GM12801 (cell line): ENCODE measurements at regions not wholly inside any gene's neighbourhood (a gene's known extent, or its start where the extent isn't known, plus 50 kb on each side); places are given as distances from the start of the nearest gene placed in this dataset.

Experiments
- TF ChIP-seq, protein P1 (sequence below): IDR thresholded peaks from one replicate; pipeline ENCODE4 v1.5.1; 2011; ENCODE audit warnings: control low read depth; ENCODE audit not compliant: insufficient read length; ENCODE audit errors: extremely low read depth

DNA sequence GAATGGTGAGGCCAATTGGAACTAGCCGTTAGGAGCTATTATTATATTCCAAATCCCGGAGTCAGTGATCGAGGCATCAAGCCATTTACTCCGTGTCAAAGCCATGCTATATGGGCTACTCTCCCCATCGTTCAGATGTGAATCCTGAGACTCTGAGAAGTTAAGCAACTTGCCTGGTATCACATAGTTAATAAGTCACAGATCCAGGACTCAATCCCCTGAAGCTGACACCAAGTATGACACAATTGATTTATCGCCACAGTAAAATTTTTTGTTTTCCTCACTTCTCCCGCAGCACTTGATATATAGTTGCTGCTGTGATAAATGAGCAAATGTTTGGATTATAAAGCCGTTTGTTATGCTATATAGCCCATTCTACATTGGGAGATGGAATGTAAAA is 50.8 kb upstream of the TSHZ2 start:
- TF ChIP-seq, protein P1, sequence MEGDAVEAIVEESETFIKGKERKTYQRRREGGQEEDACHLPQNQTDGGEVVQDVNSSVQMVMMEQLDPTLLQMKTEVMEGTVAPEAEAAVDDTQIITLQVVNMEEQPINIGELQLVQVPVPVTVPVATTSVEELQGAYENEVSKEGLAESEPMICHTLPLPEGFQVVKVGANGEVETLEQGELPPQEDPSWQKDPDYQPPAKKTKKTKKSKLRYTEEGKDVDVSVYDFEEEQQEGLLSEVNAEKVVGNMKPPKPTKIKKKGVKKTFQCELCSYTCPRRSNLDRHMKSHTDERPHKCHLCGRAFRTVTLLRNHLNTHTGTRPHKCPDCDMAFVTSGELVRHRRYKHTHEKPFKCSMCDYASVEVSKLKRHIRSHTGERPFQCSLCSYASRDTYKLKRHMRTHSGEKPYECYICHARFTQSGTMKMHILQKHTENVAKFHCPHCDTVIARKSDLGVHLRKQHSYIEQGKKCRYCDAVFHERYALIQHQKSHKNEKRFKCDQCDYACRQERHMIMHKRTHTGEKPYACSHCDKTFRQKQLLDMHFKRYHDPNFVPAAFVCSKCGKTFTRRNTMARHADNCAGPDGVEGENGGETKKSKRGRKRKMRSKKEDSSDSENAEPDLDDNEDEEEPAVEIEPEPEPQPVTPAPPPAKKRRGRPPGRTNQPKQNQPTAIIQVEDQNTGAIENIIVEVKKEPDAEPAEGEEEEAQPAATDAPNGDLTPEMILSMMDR = no peak

DNA sequence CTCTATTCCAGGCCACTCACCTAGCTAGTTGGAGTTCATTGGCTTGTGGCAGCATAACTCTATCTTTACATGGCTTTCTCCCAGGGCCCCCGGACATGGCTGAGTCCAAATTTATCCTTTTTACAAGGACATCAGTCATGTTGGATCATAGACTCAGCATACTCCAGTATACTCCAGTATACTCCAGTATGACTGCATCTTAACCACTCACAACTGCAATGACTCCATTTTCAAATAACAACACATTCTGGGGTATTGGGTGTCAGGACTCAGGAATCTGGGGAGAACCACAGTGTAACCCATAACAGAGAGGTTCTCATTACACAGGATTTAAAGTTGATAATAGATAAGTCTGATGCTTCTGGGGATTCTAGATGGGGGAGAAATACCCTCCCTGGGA is 53.8 kb upstream of the TSHZ2 start:
- TF ChIP-seq, protein P1 = no peak

DNA sequence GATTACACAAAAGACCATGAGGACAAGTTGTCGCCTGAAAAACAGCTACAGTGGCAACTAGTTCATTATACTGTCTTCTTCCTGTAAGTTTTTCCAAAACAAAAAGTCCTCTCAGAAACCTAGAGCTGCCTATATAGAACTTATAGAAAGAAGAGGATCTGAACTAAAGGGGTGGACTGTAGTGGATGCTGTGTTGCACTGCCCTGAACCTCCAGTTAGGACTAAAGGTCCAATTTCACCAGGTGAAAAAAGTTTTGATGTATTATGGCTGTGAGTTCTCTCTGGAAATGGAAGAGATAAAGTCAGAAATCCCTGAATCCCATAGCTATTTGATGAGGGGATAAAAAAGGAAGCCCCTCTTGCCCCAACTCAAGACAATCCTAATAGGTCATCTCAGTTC is 56.6 kb upstream of the TSHZ2 start:
- TF ChIP-seq, protein P1 = no peak

DNA sequence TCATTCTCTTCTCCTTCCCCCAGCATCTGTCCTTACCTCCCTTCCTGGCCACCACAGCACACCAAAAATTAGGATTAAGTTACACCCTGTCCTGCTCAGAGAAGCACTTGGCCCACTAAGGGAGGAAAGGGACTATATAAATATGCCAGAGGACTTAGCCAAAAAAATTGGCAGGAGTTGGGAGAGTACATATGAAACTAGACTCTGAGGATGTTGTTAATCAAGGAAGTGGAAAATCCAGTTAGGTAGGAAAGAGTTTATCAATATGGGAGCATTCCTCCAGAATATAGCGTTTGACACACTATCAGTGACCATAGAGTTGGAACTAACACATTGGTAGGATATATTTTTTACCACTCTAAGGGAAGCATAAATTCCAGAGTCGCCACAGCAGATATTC is 57.3 kb upstream of the TSHZ2 start:
- TF ChIP-seq, protein P1 = no peak

DNA sequence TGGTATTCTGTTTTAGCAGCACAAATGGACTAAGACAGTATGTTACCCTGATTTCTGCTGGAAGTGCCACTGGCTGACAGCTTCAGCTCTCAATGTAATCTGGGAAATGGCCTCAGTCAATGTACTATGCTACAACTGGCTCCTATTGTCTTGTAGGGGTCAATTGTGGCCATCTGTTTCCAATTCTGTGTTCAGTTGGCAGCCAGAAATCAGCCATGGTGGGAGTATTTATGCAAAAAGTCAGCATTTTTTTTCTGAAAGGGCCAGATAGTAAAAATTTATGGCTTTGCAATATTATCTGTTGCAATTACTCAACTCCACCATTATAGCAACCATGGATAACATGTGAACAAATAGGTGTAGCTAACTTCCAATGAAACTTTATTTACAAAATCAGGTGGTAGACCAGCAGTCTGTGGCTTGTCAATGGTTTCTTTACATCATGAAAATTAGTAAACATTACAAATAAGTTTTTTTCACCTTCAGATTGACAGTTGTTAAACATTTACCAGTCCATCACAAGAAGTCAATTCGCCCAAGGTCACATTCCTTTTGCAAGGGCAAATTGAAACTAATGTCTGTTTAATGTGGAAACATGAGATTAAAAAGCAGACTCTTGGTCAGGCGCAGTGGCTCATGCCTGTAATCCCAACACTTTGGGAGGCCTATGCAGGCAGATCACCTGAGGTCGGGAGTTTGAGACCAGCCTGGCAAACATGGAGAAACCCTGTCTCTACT is 58.3 kb upstream of the TSHZ2 start:
- TF ChIP-seq, protein P1 = no peak

DNA sequence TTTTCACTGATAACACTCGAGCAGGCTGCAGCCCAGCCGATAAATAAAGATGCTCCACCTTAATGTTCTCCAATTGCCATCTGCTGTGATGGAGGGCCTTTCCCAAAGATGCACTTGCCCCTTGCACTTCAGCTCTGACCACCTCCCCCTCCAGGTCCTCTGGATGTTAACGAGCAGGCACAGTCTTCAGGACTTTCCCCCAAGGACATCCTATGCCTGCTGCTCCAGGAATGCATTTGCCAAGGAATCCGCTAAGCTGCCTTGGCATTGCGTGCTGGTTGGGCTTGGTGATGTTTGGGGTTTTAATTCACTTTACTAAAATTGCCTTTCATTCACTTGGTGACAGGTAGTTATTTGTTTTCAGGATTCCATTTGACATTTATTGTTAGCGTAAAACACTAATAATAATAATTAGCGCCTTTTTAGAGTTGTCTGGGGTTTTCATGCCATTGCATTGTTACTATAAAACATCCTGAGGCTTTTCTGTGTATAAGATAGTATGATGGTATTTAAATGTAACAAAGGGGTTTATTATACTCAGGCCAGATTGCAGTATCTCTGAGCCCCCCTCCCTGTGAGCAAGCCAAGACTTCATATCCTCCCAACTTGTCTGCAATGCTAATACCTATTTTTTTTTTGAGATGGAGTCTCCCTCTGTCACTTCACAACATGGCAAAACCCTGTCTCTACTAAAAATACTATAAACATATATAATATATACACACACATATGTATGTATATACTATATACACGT is 66.7 kb upstream of the TSHZ2 start:
- TF ChIP-seq, protein P1 = no peak

DNA sequence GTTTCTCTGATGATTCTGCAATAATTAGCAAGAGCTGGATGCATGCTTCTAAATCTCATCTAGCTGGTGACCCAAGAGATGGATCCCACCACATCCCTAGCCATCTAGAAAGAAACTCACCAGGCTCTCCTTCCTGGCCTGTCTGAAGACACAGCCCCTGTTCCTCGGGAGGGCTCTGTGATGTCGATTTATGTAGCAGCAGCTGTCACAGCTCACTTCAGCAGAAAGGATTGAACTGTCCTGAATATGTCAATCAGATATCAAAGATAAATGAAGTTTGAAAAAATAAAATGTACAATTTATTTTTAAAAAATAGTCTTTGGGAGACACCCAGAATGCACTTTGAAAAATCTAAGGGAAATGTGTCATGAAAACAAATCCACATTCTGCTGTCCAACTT is 67.3 kb upstream of the TSHZ2 start:
- TF ChIP-seq, protein P1 = no peak
